NCI-H226 (cell line): ENCODE measurements at regions not wholly inside any gene's neighbourhood (a gene's known extent, or its start where the extent isn't known, plus 50 kb on each side); places are given as distances from the start of the nearest gene placed in this dataset.
A peak's percentile ranks its signal among the peaks of the same experiment; 100 is the strongest.

ENCODE experiments used
- DNase-seq: peaks from one replicate; pipeline ENCODE4 v3.0.0-alpha.2; 2015

- DNase-seq, result no peak
Observed at GRCh38 chrX:23548164-23548563, 119.1 kb upstream of the PRDX4 start.

- no peak for DNase-seq
Observed at GRCh38 chrX:23552303-23552702, 115.0 kb upstream of the PRDX4 start.

- DNase-seq, result no peak
Observed at GRCh38 chrX:23554304-23554703, 113.0 kb upstream of the PRDX4 start.

- DNase-seq, result no peak
Observed at GRCh38 chrX:23557070-23557469, 110.2 kb upstream of the PRDX4 start.

- DNase-seq, result no peak
Observed at GRCh38 chrX:23559975-23560374, 107.3 kb upstream of the PRDX4 start.

- no peak for DNase-seq
Observed at GRCh38 chrX:23570674-23571343, 96.5 kb upstream of the PRDX4 start.

GRCh38 chrX:23575281-23575680 is 92.0 kb upstream of the PRDX4 start:
- DNase-seq, result peak; percentile 28

- DNase-seq, result peak; percentile 28
Observed at GRCh38 chrX:23578079-23578478, 89.2 kb upstream of the PRDX4 start.

GRCh38 chrX:23589496-23589895 is 77.8 kb upstream of the PRDX4 start:
- DNase-seq, result no peak

- no peak for DNase-seq
Observed at GRCh38 chrX:23592741-23593140, 74.6 kb upstream of the PRDX4 start.

- no peak for DNase-seq
Observed at GRCh38 chrX:23598575-23598974, 68.7 kb upstream of the PRDX4 start.

GRCh38 chrX:23603501-23603900 is 63.8 kb upstream of the PRDX4 start:
- no peak for DNase-seq

- DNase-seq, result peak; percentile 5
Observed at GRCh38 chrX:23610495-23610894, 56.8 kb upstream of the PRDX4 start.

- no peak for DNase-seq
Observed at GRCh38 chrX:23612846-23613245, 54.4 kb upstream of the PRDX4 start.

- no peak for DNase-seq
Observed at GRCh38 chrX:23616361-23616760, 50.9 kb upstream of the PRDX4 start.
